IMR-90 (cell line): ENCODE measurements at regions not wholly inside any gene's neighbourhood (a gene's known extent, or its start where the extent isn't known, plus 50 kb on each side); places are given as distances from the start of the nearest gene placed in this dataset.

Source experiments
- ATAC-seq: fragments of 200-7000 bp; cut with Tn5 transposase; 2 replicates; pipeline ENCODE4 v1.9.1; 2020; ENCODE audit warnings: low read depth, mild to moderate bottlenecking, moderate library complexity
- BruUV-seq: library from RNA; stranded (reverse); fragments of 400-500 nt; replicated peaks from 2 replicates; lab custom pipeline; 2021; lab: Mats Ljungman, UMichigan
- CTCF ChIA-PET: fragments of 300-600 bp; formaldehyde crosslinking; extraction: SDS; loops from one replicate; lab custom pipeline; 2021; ENCODE audit warnings: antibody characterized with exemption; lab: Yijun Ruan, JAX
- POLR2A ChIA-PET: fragments of 300-600 bp; sonication (Branson Sonifier 250); formaldehyde crosslinking; loops from one replicate; lab custom pipeline; 2022; ENCODE audit warnings: antibody characterized with exemption; ENCODE audit not compliant: unreplicated experiment; lab: Charles Lee
- DNase-seq: peaks from one replicate; pipeline ENCODE4 v3.0.0; 2013
- H2AFZ ChIP-seq: replicated peaks from 2 replicates; pipeline ENCODE3; 2013; ENCODE audit warnings: low read length, mild to moderate bottlenecking; ENCODE audit not compliant: poor library complexity
- H2AK5ac ChIP-seq: 2 replicates; pipeline ENCODE4 v1.6.1; 2013; ENCODE audit warnings: low read depth, low read length, inconsistent platforms
- H2AK9ac ChIP-seq: replicated peaks from 2 replicates; pipeline ENCODE3; 2013; ENCODE audit warnings: mild to moderate bottlenecking, low read depth, low read length, moderate library complexity; ENCODE audit not compliant: poor library complexity
- H2BK120ac ChIP-seq: 2 replicates; pipeline ENCODE4 v1.6.1; 2013; ENCODE audit warnings: low read depth, low read length, inconsistent platforms
- H2BK15ac ChIP-seq: 3 replicates; pipeline ENCODE4 v1.6.1; 2013; ENCODE audit warnings: low read depth, low read length, inconsistent platforms
- H2BK20ac ChIP-seq: 2 replicates; pipeline ENCODE4 v1.6.1; 2013; ENCODE audit warnings: low read depth, mild to moderate bottlenecking, inconsistent platforms, low read length, moderate library complexity
- H2BK5ac ChIP-seq: 2 replicates; pipeline ENCODE4 v1.6.1; 2013; ENCODE audit warnings: mild to moderate bottlenecking, low read depth, low read length, inconsistent platforms; ENCODE audit not compliant: poor library complexity, severe bottlenecking
- H3K14ac ChIP-seq: replicated peaks from 2 replicates; pipeline ENCODE4 v1.6.1; 2013; ENCODE audit warnings: low read depth, low read length, inconsistent platforms
- H3K18ac ChIP-seq: 2 replicates; pipeline ENCODE4 v1.6.1; 2013; ENCODE audit warnings: low read depth, low read length, control low read depth
- H3K23ac ChIP-seq: 2 replicates; pipeline ENCODE4 v1.6.1; 2013; ENCODE audit warnings: low read depth, low read length, inconsistent platforms
- H3K27ac ChIP-seq: 2 replicates; pipeline ENCODE4 v1.5.1; 2013; ENCODE audit warnings: mild to moderate bottlenecking, control low read depth, low read length; ENCODE audit not compliant: insufficient read depth
- H3K27me3 ChIP-seq: 2 replicates; pipeline ENCODE4 v1.6.1; 2013; ENCODE audit warnings: low read length; ENCODE audit not compliant: control insufficient read depth, insufficient read depth
- H3K36me3 ChIP-seq: 2 replicates; pipeline ENCODE4 v1.6.1; 2013; ENCODE audit warnings: low read length, mixed read lengths; ENCODE audit not compliant: control insufficient read depth, insufficient read depth
- H3K4ac ChIP-seq: 2 replicates; pipeline ENCODE4 v1.6.1; 2013; ENCODE audit warnings: low read depth, low read length, inconsistent platforms
- H3K4me1 ChIP-seq: 2 replicates; pipeline ENCODE4 v1.6.1; 2013; ENCODE audit warnings: low read length, mixed read lengths; ENCODE audit not compliant: control insufficient read depth, insufficient read depth
- H3K4me2 ChIP-seq: 2 replicates; pipeline ENCODE4 v1.6.1; 2013; ENCODE audit warnings: low read depth, mild to moderate bottlenecking, control low read depth, low read length, moderate library complexity
- H3K4me3 ChIP-seq: 2 replicates; pipeline ENCODE4 v1.5.1; 2013; ENCODE audit warnings: low read depth, mild to moderate bottlenecking, control low read depth, low read length, moderate library complexity; ENCODE audit not compliant: insufficient read depth
- H3K56ac ChIP-seq: 2 replicates; pipeline ENCODE4 v1.6.1; 2013; ENCODE audit warnings: low read length, inconsistent platforms; ENCODE audit not compliant: insufficient read depth; ENCODE audit errors: extremely low read depth
- H3K79me1 ChIP-seq, 2 experiments: 2 replicates each; pipeline ENCODE4 v1.6.1; 2013; ENCODE audit warnings: low read length in 2 of 2, inconsistent platforms in 1 of 2, low read depth in 1 of 2
- H3K9ac ChIP-seq: 2 replicates; pipeline ENCODE4 v1.6.1; 2013; ENCODE audit warnings: low read depth, low read length, control low read depth
- H3K9me1 ChIP-seq: 2 replicates; pipeline ENCODE4 v1.6.1; 2013; ENCODE audit warnings: low read length, inconsistent platforms; ENCODE audit not compliant: insufficient read depth
- H3K9me3 ChIP-seq: 2 replicates; pipeline ENCODE4 v1.6.1; 2013; ENCODE audit warnings: low read length; ENCODE audit not compliant: control insufficient read depth, insufficient read depth
- H4K20me1 ChIP-seq: 2 replicates; pipeline ENCODE4 v1.6.1; 2013; ENCODE audit warnings: low read length, inconsistent platforms; ENCODE audit not compliant: insufficient read depth
- H4K5ac ChIP-seq: 2 replicates; pipeline ENCODE4 v1.6.1; 2013; ENCODE audit warnings: mild to moderate bottlenecking, low read depth, low read length, control low read depth
- H4K8ac ChIP-seq, 2 experiments: 2 replicates each; pipeline ENCODE4 v1.6.1; 2013; ENCODE audit warnings: low read depth in 2 of 2, low read length in 2 of 2, control low read depth in 1 of 2, inconsistent platforms in 1 of 2
- H4K91ac ChIP-seq: 2 replicates; pipeline ENCODE4 v1.6.1; 2013; ENCODE audit warnings: low read depth, low read length, inconsistent platforms; ENCODE audit not compliant: insufficient read depth
- BHLHE40 ChIP-seq: fragments of 150-350 bp; IDR thresholded peaks from 2 replicates; pipeline ENCODE4 v1.6.1; 2016; ENCODE audit warnings: mild to moderate bottlenecking, low read depth, low read length
- CEBPB ChIP-seq: IDR thresholded peaks from 2 replicates; pipeline ENCODE4 v1.6.1; 2012; ENCODE audit warnings: low read depth, low read length, improper control_type of control experiment
- CHD1 ChIP-seq: IDR thresholded peaks from 2 replicates; pipeline ENCODE4 v1.6.1; 2012; ENCODE audit warnings: low read depth, low read length, improper control_type of control experiment
- FOS ChIP-seq: fragments of 150-350 bp; IDR thresholded peaks from 2 replicates; pipeline ENCODE4 v1.6.1; 2016; ENCODE audit warnings: low read depth, low read length
- MAFK ChIP-seq: IDR thresholded peaks from 2 replicates; pipeline ENCODE4 v1.6.1; 2012; ENCODE audit warnings: low read depth, low read length, improper control_type of control experiment
- MAZ ChIP-seq: IDR thresholded peaks from 2 replicates; pipeline ENCODE4 v1.6.1; 2012; ENCODE audit warnings: low read depth, mild to moderate bottlenecking, low read length, improper control_type of control experiment, moderate library complexity, borderline replicate concordance
- MXI1 ChIP-seq: IDR thresholded peaks from 2 replicates; pipeline ENCODE4 v1.6.1; 2012; ENCODE audit warnings: low read depth, mild to moderate bottlenecking, low read length, moderate library complexity, borderline replicate concordance
- NFE2L2 ChIP-seq: fragments of 150-350 bp; IDR thresholded peaks from 2 replicates; pipeline ENCODE4 v1.6.1; 2016; ENCODE audit warnings: low read depth, mild to moderate bottlenecking, low read length
- POLR2A ChIP-seq: IDR thresholded peaks from 2 replicates; pipeline ENCODE4 v1.6.1; 2012; ENCODE audit warnings: mild to moderate bottlenecking, low read depth, low read length
- RAD21 ChIP-seq: IDR thresholded peaks from 2 replicates; pipeline ENCODE4 v1.6.1; 2012; ENCODE audit warnings: low read length, improper control_type of control experiment
- RCOR1 ChIP-seq: IDR thresholded peaks from 2 replicates; pipeline ENCODE4 v1.6.1; 2012; ENCODE audit warnings: mild to moderate bottlenecking, low read length, improper control_type of control experiment; ENCODE audit not compliant: insufficient replicate concordance
- RFX5 ChIP-seq: IDR thresholded peaks from 2 replicates; pipeline ENCODE4 v1.8.0; 2012; ENCODE audit warnings: low read depth, mild to moderate bottlenecking, low read length, moderate library complexity
- SMC3 ChIP-seq: fragments of 150-350 bp; IDR thresholded peaks from 2 replicates; pipeline ENCODE4 v1.6.1; 2016; ENCODE audit warnings: low read depth, mild to moderate bottlenecking, antibody characterized with exemption, low read length, moderate library complexity
- WGBS, 2 experiments: methylation state at CpG; one replicate each; pipeline versions ENCODE4 v1.1.5 to v1.1.7; 2013; ENCODE audit warnings: missing lambda C conversion rate in 2 of 2; ENCODE audit not compliant: insufficient read length in 1 of 2; ENCODE audit errors: extremely low coverage in 2 of 2; 5-methylcytosine and 5-hydroxymethylcytosine counted together
- dilution Hi-C: fragments of 300-500 bp; cut with HindIII; formaldehyde crosslinking; loops from one replicate; pipeline ENCODE4 v1.14.3; 2018; ENCODE audit warnings: low sequenced_read_pairs; ENCODE audit not compliant: unreplicated experiment
- in situ Hi-C: fragments of 300-500 bp; cut with MboI; formaldehyde crosslinking; loops from 3 replicates; pipeline ENCODE4 v1.14.3; 2019; ENCODE audit warnings: low sequenced_read_pairs, inconsistent platforms, mixed read lengths
- intact Hi-C: fragments of 100-400 bp; cut with micrococcal nuclease; formaldehyde crosslinking; loops from 2 replicates; pipeline ENCODE4 v1.10.0; 2022
- TF ChIP-seq, protein P1 (sequence below): fragments of 150-350 bp; IDR thresholded peaks from 2 replicates; pipeline ENCODE4 v1.6.1; 2016; ENCODE audit warnings: low read depth, mild to moderate bottlenecking, low read length, moderate library complexity, borderline replicate concordance
- TF ChIP-seq, protein P2 (sequence below): fragments of 150-350 bp; IDR thresholded peaks from 2 replicates; pipeline ENCODE4 v1.6.1; 2017; ENCODE audit warnings: mild to moderate bottlenecking, antibody characterized with exemption, low read length, low read depth

GRCh38 chr13:111537843-111538499, 217.5 kb downstream of the TEX29 start:
- ChIA-PET CTCF (no interaction called here), POLR2A (no interaction called here)
- in situ Hi-C loops = no loop called here
- no TSS peak for BruUV-seq
- H3K27ac ChIP-seq = no peak overlapping the region
- no peak for TF ChIP-seq RAD21
- TF ChIP-seq MAFK = no peak
- no peak for TF ChIP-seq CHD1
- no peak for TF ChIP-seq MXI1
- no peak for TF ChIP-seq FOS
- TF ChIP-seq SMC3 = no peak
- no peak for TF ChIP-seq CEBPB
- TF ChIP-seq, protein P1, sequence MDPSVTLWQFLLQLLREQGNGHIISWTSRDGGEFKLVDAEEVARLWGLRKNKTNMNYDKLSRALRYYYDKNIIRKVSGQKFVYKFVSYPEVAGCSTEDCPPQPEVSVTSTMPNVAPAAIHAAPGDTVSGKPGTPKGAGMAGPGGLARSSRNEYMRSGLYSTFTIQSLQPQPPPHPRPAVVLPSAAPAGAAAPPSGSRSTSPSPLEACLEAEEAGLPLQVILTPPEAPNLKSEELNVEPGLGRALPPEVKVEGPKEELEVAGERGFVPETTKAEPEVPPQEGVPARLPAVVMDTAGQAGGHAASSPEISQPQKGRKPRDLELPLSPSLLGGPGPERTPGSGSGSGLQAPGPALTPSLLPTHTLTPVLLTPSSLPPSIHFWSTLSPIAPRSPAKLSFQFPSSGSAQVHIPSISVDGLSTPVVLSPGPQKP = no peak
- no peak for TF ChIP-seq BHLHE40
- TF ChIP-seq POLR2A = no peak
- no peak for TF ChIP-seq RFX5
- no peak for TF ChIP-seq MAZ
- no peak for TF ChIP-seq NFE2L2
- TF ChIP-seq, protein P2, sequence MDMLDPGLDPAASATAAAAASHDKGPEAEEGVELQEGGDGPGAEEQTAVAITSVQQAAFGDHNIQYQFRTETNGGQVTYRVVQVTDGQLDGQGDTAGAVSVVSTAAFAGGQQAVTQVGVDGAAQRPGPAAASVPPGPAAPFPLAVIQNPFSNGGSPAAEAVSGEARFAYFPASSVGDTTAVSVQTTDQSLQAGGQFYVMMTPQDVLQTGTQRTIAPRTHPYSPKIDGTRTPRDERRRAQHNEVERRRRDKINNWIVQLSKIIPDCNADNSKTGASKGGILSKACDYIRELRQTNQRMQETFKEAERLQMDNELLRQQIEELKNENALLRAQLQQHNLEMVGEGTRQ = no peak
- TF ChIP-seq RCOR1 = no peak
- H3K4ac ChIP-seq = no peak overlapping the region
- H3K14ac ChIP-seq = no peak overlapping the region
- no peak overlapping the region for H4K5ac ChIP-seq
- DNase-seq (no peak), ATAC-seq (no peak)
- H3K9ac ChIP-seq = no peak overlapping the region
- peaks cover 31% of the 10 kb centered on the region for H3K9me3 ChIP-seq
- no peak overlapping the region for H2BK120ac ChIP-seq
- H3K4me3 ChIP-seq = no peak overlapping the region
- no peak overlapping the region for H2AK9ac ChIP-seq
- H2BK15ac ChIP-seq = no peak overlapping the region
- H4K91ac ChIP-seq = no peak overlapping the region
- H3K36me3 ChIP-seq = no peaks in the 10 kb centered on the region
- intact Hi-C loops = no loop called here
- no peaks in the 10 kb centered on the region for H3K4me1 ChIP-seq
- WGBS, 2 experiments = no CpG with 5 or more reads among the region's 15 CpGs
- no peak overlapping the region for H3K18ac ChIP-seq
- H3K9me1 ChIP-seq = no peaks in the 10 kb centered on the region
- no peak overlapping the region for H2AK5ac ChIP-seq
- no peak overlapping the region for H3K56ac ChIP-seq
- no peaks in the 10 kb centered on the region for H3K27me3 ChIP-seq
- dilution Hi-C loops = no loop called here
- no peak overlapping the region for H2BK5ac ChIP-seq
- H3K23ac ChIP-seq = no peak overlapping the region
- H2BK20ac ChIP-seq = no peak overlapping the region
- H4K20me1 ChIP-seq = no peaks in the 10 kb centered on the region
- H2AFZ ChIP-seq = no peak overlapping the region
- H3K79me1 ChIP-seq = no peaks in the 10 kb centered on the region
- H3K4me2 ChIP-seq = no peak overlapping the region
- H4K8ac ChIP-seq = no peak overlapping the region
